Thyroid gland (tissue), 4 donors: ENCODE measurements at regions not wholly inside any gene's neighbourhood (a gene's known extent, or its start where the extent isn't known, plus 50 kb on each side); places are given as distances from the start of the nearest gene placed in this dataset.
"Not testable (repeated sequence)": the region's sequence is repeated elsewhere in the genome, so short reads cannot be mapped to it uniquely, and the experiment has no call there.

Experiments used
- DNase-seq, 2 donors: peaks; one replicate each; pipeline ENCODE4 v3.0.0-alpha.2; 2019
- H3K27ac ChIP-seq, 3 donors: fragments of 200-600 bp; sonication (generic); 1 replicate in 2 of 3; 2 replicates in 1 of 3; pipeline ENCODE4 v1.5.1; 2016 to 2019; ENCODE audit warnings: mild to moderate bottlenecking in 1 of 3, moderate library complexity in 1 of 3
- H3K27me3 ChIP-seq: fragments of 200-600 bp; sonication (generic); one replicate; pipeline ENCODE4 v1.5.1; 2019
- H3K36me3 ChIP-seq, 2 donors: fragments of 200-600 bp; sonication (generic); one replicate each; pipeline ENCODE4 v1.5.1; 2016 to 2019
- H3K4me1 ChIP-seq, 2 donors: fragments of 200-600 bp; sonication (generic); one replicate each; pipeline ENCODE4 v1.5.1; 2017 to 2019
- H3K4me3 ChIP-seq, 3 donors: fragments of 200-600 bp; sonication (generic); replicated peaks in 1 of 3; 1 replicate in 2 of 3; 2 replicates in 1 of 3; pipeline ENCODE4 v1.5.1; 2016; ENCODE audit warnings: mild to moderate bottlenecking in 1 of 3
- H3K9me3 ChIP-seq: fragments of 200-600 bp; sonication (generic); one replicate; pipeline ENCODE4 v1.5.1; 2017
- POLR2A ChIP-seq, 2 donors: fragments of 450-650 bp; IDR thresholded peaks; one replicate each; pipeline ENCODE4 v1.6.1; 2017; ENCODE audit warnings: antibody characterized with exemption in 2 of 2, mild to moderate bottlenecking in 2 of 2, moderate library complexity in 1 of 2
- WGBS, 2 donors: methylation state at CpG; one replicate each; pipeline ENCODE4 v1.1.5; 2017; 5-methylcytosine and 5-hydroxymethylcytosine counted together
- intact Hi-C: fragments of 100-400 bp; cut with DNase I; formaldehyde crosslinking; loops from one replicate; pipeline ENCODE4 v1.15.1; 2023
- TF ChIP-seq, protein P1 (sequence below), 6 experiments: fragments of 200-600 bp in 3 of 6; fragments of 450-650 bp in 3 of 6; sonication (generic) in 3 of 6; IDR thresholded peaks; one replicate each; pipeline ENCODE4 v1.5.1; 2016 to 2019; ENCODE audit warnings: antibody characterized with exemption in 6 of 6, mild to moderate bottlenecking in 2 of 6, inconsistent platforms in 1 of 6, moderate library complexity in 1 of 6

DNA sequence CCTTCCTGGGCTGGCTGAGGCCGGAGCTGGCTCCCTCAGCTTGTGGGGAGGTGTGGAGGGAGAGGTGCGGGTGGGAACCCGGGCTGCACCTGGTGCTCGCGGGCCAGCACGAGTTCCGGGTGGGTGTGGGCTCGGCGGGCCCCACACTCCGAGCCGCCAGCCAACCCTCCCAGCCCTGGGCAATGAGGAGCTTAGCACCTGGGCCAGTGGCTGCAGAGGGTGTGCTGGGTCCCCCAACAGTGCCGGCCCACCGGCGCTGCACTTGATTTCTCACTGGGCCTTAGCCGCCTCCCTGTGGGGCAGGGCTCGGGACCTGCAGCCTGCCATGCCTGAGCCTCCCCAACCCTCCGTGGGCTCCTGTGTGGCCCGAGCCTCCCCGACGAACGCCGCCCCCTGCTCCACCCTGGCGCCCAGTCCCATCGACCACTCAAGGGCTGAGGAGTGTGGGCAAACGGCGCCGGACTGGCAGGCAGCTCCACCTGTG, 182.7 kb upstream of the PAQR3 start:
- H3K4me3 ChIP-seq, result no peak overlapping the region
- TF ChIP-seq, protein P1, sequence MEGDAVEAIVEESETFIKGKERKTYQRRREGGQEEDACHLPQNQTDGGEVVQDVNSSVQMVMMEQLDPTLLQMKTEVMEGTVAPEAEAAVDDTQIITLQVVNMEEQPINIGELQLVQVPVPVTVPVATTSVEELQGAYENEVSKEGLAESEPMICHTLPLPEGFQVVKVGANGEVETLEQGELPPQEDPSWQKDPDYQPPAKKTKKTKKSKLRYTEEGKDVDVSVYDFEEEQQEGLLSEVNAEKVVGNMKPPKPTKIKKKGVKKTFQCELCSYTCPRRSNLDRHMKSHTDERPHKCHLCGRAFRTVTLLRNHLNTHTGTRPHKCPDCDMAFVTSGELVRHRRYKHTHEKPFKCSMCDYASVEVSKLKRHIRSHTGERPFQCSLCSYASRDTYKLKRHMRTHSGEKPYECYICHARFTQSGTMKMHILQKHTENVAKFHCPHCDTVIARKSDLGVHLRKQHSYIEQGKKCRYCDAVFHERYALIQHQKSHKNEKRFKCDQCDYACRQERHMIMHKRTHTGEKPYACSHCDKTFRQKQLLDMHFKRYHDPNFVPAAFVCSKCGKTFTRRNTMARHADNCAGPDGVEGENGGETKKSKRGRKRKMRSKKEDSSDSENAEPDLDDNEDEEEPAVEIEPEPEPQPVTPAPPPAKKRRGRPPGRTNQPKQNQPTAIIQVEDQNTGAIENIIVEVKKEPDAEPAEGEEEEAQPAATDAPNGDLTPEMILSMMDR (IDR thresholded peaks at IDR 0.05), result no peak
- no peak for TF ChIP-seq POLR2A (IDR thresholded peaks at IDR 0.05)
- H3K27ac ChIP-seq, result no peak overlapping the region
- no peaks in the 10 kb centered on the region for H3K36me3 ChIP-seq
- intact Hi-C loops, result no loop called here
- no peak for DNase-seq
- H3K9me3 ChIP-seq, result no peaks in the 10 kb centered on the region
- H3K27me3 ChIP-seq, result no peaks in the 10 kb centered on the region
- no peaks in the 10 kb centered on the region for H3K4me1 ChIP-seq
- 97 to 99% methylated on average over 13 to 25 of the region's 27 CpGs for WGBS, 2 donors

DNA sequence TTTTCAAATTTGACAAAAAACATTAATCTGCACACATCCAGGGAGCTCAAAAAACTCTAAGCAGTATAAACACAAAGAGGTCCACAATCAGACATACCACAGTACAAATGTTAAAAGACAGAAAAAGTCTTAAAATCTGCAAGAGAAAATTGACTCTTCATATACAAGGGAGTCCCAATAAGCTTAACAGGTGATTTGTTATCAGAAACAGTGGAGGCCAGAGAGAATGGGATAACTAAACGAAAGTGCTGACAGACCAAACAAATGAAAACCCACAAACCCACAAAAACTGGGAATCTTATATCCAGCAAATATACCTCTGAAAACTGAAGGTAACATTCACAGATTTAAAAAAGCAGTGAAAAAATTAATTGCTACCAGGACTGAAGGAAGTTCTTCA, 182.0 kb upstream of the PAQR3 start:
- H3K36me3 ChIP-seq, result no peaks in the 10 kb centered on the region
- no peaks in the 10 kb centered on the region for H3K4me1 ChIP-seq
- H3K9me3 ChIP-seq, result no peaks in the 10 kb centered on the region
- intact Hi-C loops, result no loop called here
- WGBS, 2 donors, result 88 to 94% methylated on average over 1 of the region's 1 CpG
- no peak for DNase-seq
- TF ChIP-seq, protein P1 (IDR thresholded peaks at IDR 0.05), result no peak
- TF ChIP-seq POLR2A (IDR thresholded peaks at IDR 0.05), result no peak
- no peaks in the 10 kb centered on the region for H3K27me3 ChIP-seq
- no peak overlapping the region for H3K4me3 ChIP-seq
- no peak overlapping the region for H3K27ac ChIP-seq

DNA sequence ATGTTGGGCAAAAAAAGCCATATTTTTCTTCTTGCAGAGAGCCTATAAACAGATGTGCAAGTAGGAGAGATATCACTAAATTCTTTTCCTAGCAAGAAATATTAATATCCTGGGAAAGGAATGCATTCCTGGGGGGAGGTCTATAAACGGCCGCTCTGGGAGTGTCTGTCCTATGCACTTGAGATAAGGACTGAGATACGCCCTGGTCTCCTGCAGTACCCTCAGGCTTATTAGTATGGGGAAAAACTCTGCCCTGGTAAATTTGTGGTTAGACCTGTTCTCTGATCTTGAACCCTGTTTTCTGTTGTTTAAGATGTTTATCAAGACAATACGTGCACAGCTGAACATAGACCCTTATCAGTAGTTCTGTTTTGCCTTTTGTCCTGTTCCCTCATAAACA, 177.8 kb upstream of the PAQR3 start:
- 89 to 90% methylated on average over 4 of the region's 4 CpGs for WGBS, 2 donors
- not testable (repeated sequence) for H3K27me3 ChIP-seq

DNA sequence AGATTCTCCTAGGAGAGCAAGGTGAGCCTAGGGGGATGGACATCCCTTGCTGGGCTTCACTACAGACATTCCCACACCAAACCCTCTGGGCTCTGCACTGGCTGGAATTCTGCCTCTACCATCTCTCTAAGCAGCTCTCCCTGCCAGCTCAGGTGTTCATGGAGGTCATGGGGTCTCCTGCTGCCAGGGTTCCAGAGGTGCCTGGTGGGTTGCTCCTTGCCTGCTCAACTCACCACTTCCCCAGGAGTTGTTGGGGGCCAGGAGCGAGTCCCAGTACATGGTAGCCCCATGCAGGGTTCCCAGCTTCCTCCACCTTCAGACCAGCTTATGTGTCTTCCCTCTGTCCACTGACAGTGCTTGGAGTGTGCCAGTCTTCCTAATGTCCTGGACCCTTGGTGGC, 167.8 kb upstream of the PAQR3 start:
- no peaks in the 10 kb centered on the region for H3K4me1 ChIP-seq
- WGBS, 2 donors, result 82 to 100% methylated on average over 1 of the region's 1 CpG
- intact Hi-C loops, result no loop called here

More for the DNA sequence above, 177.8 kb upstream of the PAQR3 start:
- H3K4me3 ChIP-seq, H3K27ac ChIP-seq, H3K9me3 ChIP-seq, intact Hi-C loops, DNase-seq, H3K36me3 ChIP-seq, H3K4me1 ChIP-seq: not testable (repeated sequence)

DNA sequence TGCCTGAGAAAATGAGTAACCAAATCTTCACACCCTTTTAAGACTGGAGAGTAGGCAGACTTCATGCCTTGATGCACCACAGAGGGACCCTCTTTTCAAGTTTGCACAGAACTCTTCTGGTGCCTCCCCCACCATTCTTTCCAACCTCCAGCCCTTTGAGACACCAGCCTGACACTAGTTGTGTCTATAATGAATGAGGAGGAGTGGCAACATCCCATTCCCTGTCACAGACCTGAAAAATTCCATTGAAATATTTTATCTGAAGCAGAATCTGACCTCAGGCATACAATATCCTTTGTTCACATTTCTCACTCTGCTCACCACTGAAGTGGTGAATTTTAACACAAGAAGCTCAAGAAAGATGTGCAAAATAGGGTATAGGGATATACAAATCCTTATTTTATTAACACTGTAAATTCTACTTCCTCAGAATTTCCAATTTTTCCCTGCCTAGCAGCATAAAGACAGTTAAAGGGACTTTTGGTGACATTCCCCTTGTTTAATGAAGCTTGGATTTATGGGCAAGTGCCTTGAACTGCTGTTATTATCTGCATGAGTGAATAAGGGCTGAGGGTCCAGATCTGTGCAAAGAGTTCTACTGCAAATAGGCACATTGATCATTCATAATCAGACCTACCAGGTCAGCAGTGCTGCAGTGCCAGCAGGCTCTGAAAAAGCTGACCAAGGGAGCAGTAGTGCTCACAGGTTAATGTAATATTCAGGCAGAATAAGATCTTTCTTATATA, 149.9 kb upstream of the PAQR3 start:
- Histone ChIP-seq H3K4me3 (no peak overlapping the region), H3K4me1 (peaks cover 0 to 5% of the 10 kb centered on the region in 2 donors), H3K9me3 (no peaks in the 10 kb centered on the region), H3K36me3 (no peaks in the 10 kb centered on the region), H3K27me3 (no peaks in the 10 kb centered on the region), H3K27ac (no peak overlapping the region)
- DNase-seq, result no peak
- intact Hi-C loops, result no loop called here
- TF ChIP-seq, protein P1 (IDR thresholded peaks at IDR 0.05), result no peak
- TF ChIP-seq POLR2A (IDR thresholded peaks at IDR 0.05), result no peak

More for the DNA sequence above, 167.8 kb upstream of the PAQR3 start:
- DNase-seq, result no peak
- TF ChIP-seq, protein P1 (IDR thresholded peaks at IDR 0.05), result no peak
- no peak for TF ChIP-seq POLR2A (IDR thresholded peaks at IDR 0.05)
- Histone ChIP-seq H3K36me3 (no peaks in the 10 kb centered on the region), H3K27ac (no peak overlapping the region), H3K4me3 (no peak overlapping the region), H3K27me3 (no peaks in the 10 kb centered on the region), H3K9me3 (no peaks in the 10 kb centered on the region)
